ENCODE measurements at regions not wholly inside any gene's neighbourhood (a gene's known extent, or its start where the extent isn't known, plus 50 kb on each side); places are given as distances from the start of the nearest gene placed in this dataset.

DNA sequence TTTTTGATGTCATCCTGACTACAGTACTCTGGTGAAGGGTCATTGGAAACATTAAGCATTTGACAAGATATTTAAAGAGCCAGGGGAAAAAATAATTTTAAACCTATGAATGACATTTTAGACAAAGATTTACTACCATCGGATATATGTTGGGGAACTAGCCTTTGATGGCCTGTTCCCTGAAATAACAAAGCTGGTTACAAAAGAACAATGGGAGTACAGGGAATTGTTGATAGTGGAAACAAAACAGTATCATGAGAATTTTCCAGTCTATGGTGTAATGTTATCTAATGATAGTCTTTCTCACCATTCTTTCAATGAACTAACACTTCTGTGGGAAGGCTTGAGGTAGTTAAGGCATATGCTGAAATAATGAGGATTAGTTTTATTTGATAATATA, 125.9 kb upstream of the KLHL4 start:
- Mint-ChIP-seq H3K27ac (no peak overlapping the region), H3K4me1 (no peaks in the 10 kb centered on the region), H3K4me3 (no peak overlapping the region), H3K36me3 (no peaks in the 10 kb centered on the region), H3K27me3 (ENCODE audit: low read depth in 2 of 2) (no peaks in the 10 kb centered on the region), H3K9me3 (peaks cover 5 to 8% of the 10 kb centered on the region in 2 donors)
- TF ChIP-seq, protein P1, sequence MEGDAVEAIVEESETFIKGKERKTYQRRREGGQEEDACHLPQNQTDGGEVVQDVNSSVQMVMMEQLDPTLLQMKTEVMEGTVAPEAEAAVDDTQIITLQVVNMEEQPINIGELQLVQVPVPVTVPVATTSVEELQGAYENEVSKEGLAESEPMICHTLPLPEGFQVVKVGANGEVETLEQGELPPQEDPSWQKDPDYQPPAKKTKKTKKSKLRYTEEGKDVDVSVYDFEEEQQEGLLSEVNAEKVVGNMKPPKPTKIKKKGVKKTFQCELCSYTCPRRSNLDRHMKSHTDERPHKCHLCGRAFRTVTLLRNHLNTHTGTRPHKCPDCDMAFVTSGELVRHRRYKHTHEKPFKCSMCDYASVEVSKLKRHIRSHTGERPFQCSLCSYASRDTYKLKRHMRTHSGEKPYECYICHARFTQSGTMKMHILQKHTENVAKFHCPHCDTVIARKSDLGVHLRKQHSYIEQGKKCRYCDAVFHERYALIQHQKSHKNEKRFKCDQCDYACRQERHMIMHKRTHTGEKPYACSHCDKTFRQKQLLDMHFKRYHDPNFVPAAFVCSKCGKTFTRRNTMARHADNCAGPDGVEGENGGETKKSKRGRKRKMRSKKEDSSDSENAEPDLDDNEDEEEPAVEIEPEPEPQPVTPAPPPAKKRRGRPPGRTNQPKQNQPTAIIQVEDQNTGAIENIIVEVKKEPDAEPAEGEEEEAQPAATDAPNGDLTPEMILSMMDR (IDR thresholded peaks at IDR 0.05), result no peak
- intact Hi-C loops (cut with micrococcal nuclease), result no loop called here
- H3K4me3 ChIP-seq (ENCODE audit: low read length), result no peak overlapping the region
- no peaks in the 10 kb centered on the region for H3K36me3 ChIP-seq (ENCODE audit: control insufficient read depth, insufficient read depth, low read length)
- no peak overlapping the region for H3K27ac ChIP-seq (ENCODE audit: low read length)
- no CpG with 5 or more reads among the region's 1 CpG for WGBS (ENCODE audit: insufficient coverage)
- DNase-seq, result no peak
- no peak for ATAC-seq
- H3K4me1 ChIP-seq (ENCODE audit: control insufficient read depth, insufficient read depth, low read length), result no peaks in the 10 kb centered on the region
- no peaks in the 10 kb centered on the region for H3K27me3 ChIP-seq (ENCODE audit: control insufficient read depth, insufficient read depth, low read length)
- no peaks in the 10 kb centered on the region for H3K9me3 ChIP-seq (ENCODE audit: control insufficient read depth, insufficient read depth, low read length)

DNA sequence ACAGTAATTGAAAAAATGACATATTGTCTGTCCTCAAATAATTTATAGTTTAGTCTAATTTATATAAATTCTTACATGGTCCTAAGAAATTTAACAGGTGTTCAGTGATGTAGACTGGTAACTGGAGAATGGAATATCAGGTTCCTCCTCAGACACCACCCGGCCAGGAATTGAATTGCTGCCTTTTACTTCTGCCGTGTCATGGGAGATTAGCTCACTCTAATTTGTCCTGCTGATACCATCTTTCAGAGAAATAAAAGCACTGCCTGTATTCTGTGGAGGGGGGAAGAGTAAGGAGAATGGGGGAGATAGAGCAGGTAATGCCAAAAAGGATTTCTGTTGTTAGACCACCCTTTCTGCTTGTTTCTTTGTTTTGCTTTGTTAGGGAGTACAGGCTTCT, 125.2 kb upstream of the KLHL4 start:
- H3K27me3 ChIP-seq (ENCODE audit: control insufficient read depth, insufficient read depth, low read length), result no peaks in the 10 kb centered on the region
- TF ChIP-seq, protein P1 (IDR thresholded peaks at IDR 0.05), result no peak
- H3K27ac ChIP-seq (ENCODE audit: low read length), result no peak overlapping the region
- no peaks in the 10 kb centered on the region for H3K36me3 ChIP-seq (ENCODE audit: control insufficient read depth, insufficient read depth, low read length)
- WGBS (ENCODE audit: insufficient coverage), result 38% methylated on average over 1 of the region's 2 CpGs
- no peaks in the 10 kb centered on the region for H3K36me3 Mint-ChIP-seq
- DNase-seq, result no peak
- H3K9me3 Mint-ChIP-seq, result peaks cover 5 to 8% of the 10 kb centered on the region in 2 donors
- no peaks in the 10 kb centered on the region for H3K27me3 Mint-ChIP-seq (ENCODE audit: low read depth in 2 of 2)
- H3K4me3 Mint-ChIP-seq, result no peak overlapping the region
- no peak overlapping the region for H3K27ac Mint-ChIP-seq
- H3K4me1 Mint-ChIP-seq, result no peaks in the 10 kb centered on the region
- no peaks in the 10 kb centered on the region for H3K9me3 ChIP-seq (ENCODE audit: control insufficient read depth, insufficient read depth, low read length)
- H3K4me1 ChIP-seq (ENCODE audit: control insufficient read depth, insufficient read depth, low read length), result no peaks in the 10 kb centered on the region
- intact Hi-C loops (cut with micrococcal nuclease), result no loop called here
- no peak overlapping the region for H3K4me3 ChIP-seq (ENCODE audit: low read length)
- no peak for ATAC-seq

DNA sequence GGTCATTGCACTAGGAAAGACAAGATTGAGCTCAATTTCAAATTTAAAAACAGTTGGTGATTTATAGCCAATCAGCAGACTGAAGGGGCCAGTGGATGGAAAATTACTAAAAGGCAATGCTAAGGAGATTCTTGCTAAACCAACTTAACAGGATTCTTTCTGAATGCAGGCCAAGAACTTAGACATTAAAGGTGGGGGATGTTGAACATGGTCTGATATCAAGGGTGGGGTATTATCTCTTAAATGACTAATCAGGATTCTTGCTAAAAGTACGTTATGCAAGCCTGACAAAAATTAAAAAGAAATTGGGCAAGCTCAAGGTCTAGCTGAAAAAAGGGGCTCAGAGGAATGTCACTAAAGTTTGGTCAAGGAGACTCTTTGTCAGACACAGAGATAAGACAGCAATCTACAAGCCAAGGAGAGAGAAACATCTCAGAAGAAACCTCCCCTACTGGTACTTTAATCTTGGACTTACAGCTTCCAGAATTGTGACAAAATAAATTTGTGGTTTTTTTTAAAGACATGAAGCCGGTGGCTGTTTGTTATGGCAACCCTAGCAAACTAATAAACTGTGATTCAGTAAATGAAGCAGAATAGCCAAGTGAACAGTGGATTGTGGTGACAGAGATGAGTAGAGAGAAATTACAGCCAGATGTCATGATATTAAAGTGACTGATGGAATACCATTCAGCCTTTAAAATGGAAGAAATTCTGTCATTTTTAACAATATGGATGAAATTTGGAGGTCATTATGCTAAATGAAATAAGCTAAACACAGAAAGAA, 120.3 kb upstream of the KLHL4 start:
- Mint-ChIP-seq H3K4me1 (no peaks in the 10 kb centered on the region), H3K4me3 (no peak overlapping the region), H3K36me3 (no peaks in the 10 kb centered on the region), H3K9me3 (peaks cover 8 to 13% of the 10 kb centered on the region in 2 donors), H3K27ac (no peak overlapping the region), H3K27me3 (ENCODE audit: low read depth in 2 of 2) (no peaks in the 10 kb centered on the region)
- H3K36me3 ChIP-seq (ENCODE audit: control insufficient read depth, insufficient read depth, low read length), result no peaks in the 10 kb centered on the region
- H3K4me3 ChIP-seq (ENCODE audit: low read length), result no peak overlapping the region
- H3K27ac ChIP-seq (ENCODE audit: low read length), result no peak overlapping the region
- no peaks in the 10 kb centered on the region for H3K4me1 ChIP-seq (ENCODE audit: control insufficient read depth, insufficient read depth, low read length)
- TF ChIP-seq, protein P1 (IDR thresholded peaks at IDR 0.05), result no peak
- no peaks in the 10 kb centered on the region for H3K27me3 ChIP-seq (ENCODE audit: control insufficient read depth, insufficient read depth, low read length)
- WGBS (ENCODE audit: insufficient coverage), result 69% methylated on average over 2 of the region's 2 CpGs
- ATAC-seq, result no peak
- DNase-seq, result no peak
- H3K9me3 ChIP-seq (ENCODE audit: control insufficient read depth, insufficient read depth, low read length), result peaks cover 3% of the 10 kb centered on the region
- intact Hi-C loops (cut with micrococcal nuclease), result no loop called here

DNA sequence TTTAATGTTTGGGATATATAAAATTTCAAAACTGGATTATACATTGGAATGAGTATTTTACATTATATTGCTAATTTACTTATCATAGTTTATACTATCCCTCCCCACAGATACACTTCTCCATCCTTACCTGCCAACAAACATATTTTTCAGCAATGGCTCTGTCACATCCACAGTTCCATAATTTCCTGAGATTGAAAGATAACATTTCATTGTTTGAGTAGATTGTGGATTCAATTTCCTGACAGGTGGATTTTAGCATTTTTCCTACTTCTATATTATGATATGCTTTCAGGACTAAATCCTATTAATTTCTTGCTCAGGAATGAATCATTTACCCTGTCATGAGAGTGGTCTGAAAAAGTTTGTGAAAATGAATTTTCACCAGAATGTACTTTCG, 115.3 kb upstream of the KLHL4 start:
- H3K27me3 ChIP-seq (ENCODE audit: control insufficient read depth, insufficient read depth, low read length), result no peaks in the 10 kb centered on the region
- Mint-ChIP-seq H3K4me1 (no peaks in the 10 kb centered on the region), H3K36me3 (no peaks in the 10 kb centered on the region), H3K27me3 (ENCODE audit: low read depth in 2 of 2) (no peaks in the 10 kb centered on the region), H3K4me3 (no peak overlapping the region), H3K9me3 (peaks cover 0 to 16% of the 10 kb centered on the region in 2 donors), H3K27ac (no peak overlapping the region)
- WGBS (ENCODE audit: insufficient coverage), result no CpG with 5 or more reads among the region's 1 CpG
- no peaks in the 10 kb centered on the region for H3K4me1 ChIP-seq (ENCODE audit: control insufficient read depth, insufficient read depth, low read length)
- no peak overlapping the region for H3K27ac ChIP-seq (ENCODE audit: low read length)
- DNase-seq (no peak), ATAC-seq (no peak)
- TF ChIP-seq, protein P1 (IDR thresholded peaks at IDR 0.05), result no peak
- H3K36me3 ChIP-seq (ENCODE audit: control insufficient read depth, insufficient read depth, low read length), result no peaks in the 10 kb centered on the region
- H3K4me3 ChIP-seq (ENCODE audit: low read length), result no peak overlapping the region
- H3K9me3 ChIP-seq (ENCODE audit: control insufficient read depth, insufficient read depth, low read length), result peaks cover 3% of the 10 kb centered on the region
- intact Hi-C loops (cut with micrococcal nuclease), result no loop called here
